ENCODE measurements at regions not wholly inside any gene's neighbourhood (a gene's known extent, or its start where the extent isn't known, plus 50 kb on each side); places are given as distances from the start of the nearest gene placed in this dataset.

DNA sequence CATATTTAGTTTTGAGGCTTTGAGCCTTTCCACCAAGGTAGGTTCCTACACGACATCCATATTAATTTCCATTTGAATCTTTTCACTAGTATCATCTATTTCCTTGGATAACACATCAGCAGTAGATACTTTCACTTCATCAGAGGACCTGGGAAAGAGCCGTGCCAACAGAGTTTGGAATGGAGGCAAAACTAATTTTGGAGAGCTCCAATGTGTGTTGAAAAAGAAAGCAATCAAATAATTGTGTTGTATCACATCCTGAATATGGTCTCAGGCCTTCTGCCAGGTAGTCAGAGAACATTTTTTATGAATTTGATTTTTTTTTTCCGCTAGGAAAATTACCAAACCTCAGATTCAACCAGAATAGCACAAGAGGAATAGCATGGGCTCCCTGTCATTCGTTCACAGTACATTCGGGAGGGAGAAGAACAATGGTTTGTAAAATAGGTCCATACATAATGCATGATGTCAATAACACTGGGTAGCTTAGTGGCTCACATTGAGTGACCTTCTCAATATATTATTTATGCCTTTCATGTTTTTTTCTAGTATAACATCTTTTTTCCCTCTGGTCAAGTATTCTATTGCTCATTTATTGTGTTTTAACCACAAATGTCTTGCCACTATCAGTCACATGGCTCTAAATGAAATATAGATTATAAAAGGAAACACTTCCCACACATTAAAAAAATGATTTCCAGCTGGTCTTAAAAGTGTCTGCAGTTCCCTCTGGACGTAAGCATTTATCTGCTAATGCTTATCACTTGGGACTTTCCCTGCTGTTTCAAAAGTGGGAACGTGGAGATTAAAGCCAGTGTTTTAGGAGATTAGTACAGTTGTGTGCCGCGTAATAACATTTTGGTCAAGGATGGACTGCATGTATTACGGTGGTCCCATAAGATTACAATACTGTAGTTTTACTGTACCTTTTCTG, 68.6 kb upstream of the RAPH1 start:
- TF ChIP-seq, protein P1, sequence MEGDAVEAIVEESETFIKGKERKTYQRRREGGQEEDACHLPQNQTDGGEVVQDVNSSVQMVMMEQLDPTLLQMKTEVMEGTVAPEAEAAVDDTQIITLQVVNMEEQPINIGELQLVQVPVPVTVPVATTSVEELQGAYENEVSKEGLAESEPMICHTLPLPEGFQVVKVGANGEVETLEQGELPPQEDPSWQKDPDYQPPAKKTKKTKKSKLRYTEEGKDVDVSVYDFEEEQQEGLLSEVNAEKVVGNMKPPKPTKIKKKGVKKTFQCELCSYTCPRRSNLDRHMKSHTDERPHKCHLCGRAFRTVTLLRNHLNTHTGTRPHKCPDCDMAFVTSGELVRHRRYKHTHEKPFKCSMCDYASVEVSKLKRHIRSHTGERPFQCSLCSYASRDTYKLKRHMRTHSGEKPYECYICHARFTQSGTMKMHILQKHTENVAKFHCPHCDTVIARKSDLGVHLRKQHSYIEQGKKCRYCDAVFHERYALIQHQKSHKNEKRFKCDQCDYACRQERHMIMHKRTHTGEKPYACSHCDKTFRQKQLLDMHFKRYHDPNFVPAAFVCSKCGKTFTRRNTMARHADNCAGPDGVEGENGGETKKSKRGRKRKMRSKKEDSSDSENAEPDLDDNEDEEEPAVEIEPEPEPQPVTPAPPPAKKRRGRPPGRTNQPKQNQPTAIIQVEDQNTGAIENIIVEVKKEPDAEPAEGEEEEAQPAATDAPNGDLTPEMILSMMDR (IDR thresholded peaks at IDR 0.05): no peak
- DNase-seq (ENCODE audit: extremely low spot score, unreplicated experiment): no peak
- Mint-ChIP-seq H3K36me3 (ENCODE audit: unreplicated experiment) (no peaks in the 10 kb centered on the region), H3K27me3 (ENCODE audit: unreplicated experiment) (no peaks in the 10 kb centered on the region), H3K9me3 (ENCODE audit: unreplicated experiment) (no peaks in the 10 kb centered on the region), H3K4me3 (ENCODE audit: unreplicated experiment) (no peak overlapping the region), H3K27ac (ENCODE audit: unreplicated experiment) (no peak overlapping the region), H3K4me1 (ENCODE audit: unreplicated experiment) (no peaks in the 10 kb centered on the region)

DNA sequence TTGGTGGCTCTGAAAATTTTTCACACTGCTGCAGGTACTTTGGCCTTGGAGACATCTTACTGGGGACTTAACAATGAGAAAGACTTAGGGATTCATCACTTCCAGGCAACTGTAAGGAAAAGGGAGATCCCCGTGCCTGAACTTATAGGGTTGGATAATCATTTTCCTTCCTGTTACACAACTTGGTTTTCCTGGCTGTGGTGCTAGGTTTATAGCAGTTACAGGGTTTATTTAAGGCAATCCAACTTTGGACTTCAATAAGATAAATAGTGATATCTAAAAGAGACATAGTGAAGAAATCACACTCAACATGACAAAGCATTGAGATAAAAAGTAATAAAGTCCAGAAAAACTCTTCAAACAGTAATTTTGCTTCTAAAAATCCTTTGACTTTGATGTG, 70.2 kb upstream of the RAPH1 start:
- Mint-ChIP-seq H3K9me3 (ENCODE audit: unreplicated experiment) (no peaks in the 10 kb centered on the region), H3K4me3 (ENCODE audit: unreplicated experiment) (no peak overlapping the region), H3K36me3 (ENCODE audit: unreplicated experiment) (no peaks in the 10 kb centered on the region), H3K27ac (ENCODE audit: unreplicated experiment) (no peak overlapping the region), H3K4me1 (ENCODE audit: unreplicated experiment) (no peaks in the 10 kb centered on the region), H3K27me3 (ENCODE audit: unreplicated experiment) (no peaks in the 10 kb centered on the region)
- no peak for DNase-seq (ENCODE audit: extremely low spot score, unreplicated experiment)
- TF ChIP-seq, protein P1 (IDR thresholded peaks at IDR 0.05): no peak

GRCh38 chr2:203606051-203606450, 71.0 kb upstream of the RAPH1 start:
- Mint-ChIP-seq H3K27ac (ENCODE audit: unreplicated experiment) (no peak overlapping the region), H3K9me3 (ENCODE audit: unreplicated experiment) (no peaks in the 10 kb centered on the region), H3K36me3 (ENCODE audit: unreplicated experiment) (no peaks in the 10 kb centered on the region), H3K4me1 (ENCODE audit: unreplicated experiment) (no peaks in the 10 kb centered on the region), H3K4me3 (ENCODE audit: unreplicated experiment) (no peak overlapping the region), H3K27me3 (ENCODE audit: unreplicated experiment) (no peaks in the 10 kb centered on the region)
- DNase-seq (ENCODE audit: extremely low spot score, unreplicated experiment): no peak
- TF ChIP-seq, protein P1 (IDR thresholded peaks at IDR 0.05): no peak

DNA sequence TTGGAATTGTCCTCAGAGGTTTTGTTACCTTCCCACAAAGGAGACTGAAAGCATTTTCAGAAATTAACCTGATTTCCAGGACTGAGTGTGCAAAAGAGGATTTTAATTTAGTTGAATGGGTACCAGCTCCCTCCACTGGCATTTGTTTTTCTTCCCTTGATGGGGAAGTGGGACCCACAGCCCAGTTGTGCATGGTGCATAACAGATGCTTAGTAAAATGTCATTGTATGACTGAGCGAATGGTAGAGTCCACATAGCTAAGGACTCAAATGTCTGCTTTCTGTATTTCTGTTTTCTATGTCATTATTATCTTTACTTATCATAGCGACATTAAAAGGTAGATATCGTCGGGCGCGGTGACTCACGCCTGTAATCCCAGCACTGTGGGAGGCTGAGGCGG, 75.5 kb upstream of the RAPH1 start:
- H3K4me3 Mint-ChIP-seq (ENCODE audit: unreplicated experiment): no peak overlapping the region
- no peaks in the 10 kb centered on the region for H3K36me3 Mint-ChIP-seq (ENCODE audit: unreplicated experiment)
- DNase-seq (ENCODE audit: extremely low spot score, unreplicated experiment): no peak
- H3K9me3 Mint-ChIP-seq (ENCODE audit: unreplicated experiment): no peaks in the 10 kb centered on the region
- TF ChIP-seq, protein P1 (IDR thresholded peaks at IDR 0.05): no peak
- no peaks in the 10 kb centered on the region for H3K4me1 Mint-ChIP-seq (ENCODE audit: unreplicated experiment)
- no peak overlapping the region for H3K27ac Mint-ChIP-seq (ENCODE audit: unreplicated experiment)
- no peaks in the 10 kb centered on the region for H3K27me3 Mint-ChIP-seq (ENCODE audit: unreplicated experiment)

GRCh38 chr2:203612246-203612645, 77.1 kb upstream of the RAPH1 start:
- no peak for DNase-seq (ENCODE audit: extremely low spot score, unreplicated experiment)
- no peak overlapping the region for H3K27ac Mint-ChIP-seq (ENCODE audit: unreplicated experiment)
- H3K27me3 Mint-ChIP-seq (ENCODE audit: unreplicated experiment): no peaks in the 10 kb centered on the region
- H3K4me3 Mint-ChIP-seq (ENCODE audit: unreplicated experiment): no peak overlapping the region
- no peaks in the 10 kb centered on the region for H3K36me3 Mint-ChIP-seq (ENCODE audit: unreplicated experiment)
- TF ChIP-seq, protein P1 (IDR thresholded peaks at IDR 0.05): no peak
- no peaks in the 10 kb centered on the region for H3K9me3 Mint-ChIP-seq (ENCODE audit: unreplicated experiment)
- no peaks in the 10 kb centered on the region for H3K4me1 Mint-ChIP-seq (ENCODE audit: unreplicated experiment)

Measured in osteocyte (in vitro differentiated cells).